ENCODE measurements at regions not wholly inside any gene's neighbourhood (a gene's known extent, or its start where the extent isn't known, plus 50 kb on each side); places are given as distances from the start of the nearest gene placed in this dataset.

- TF ChIP-seq ZNF585B (tag by site-specific recombination; IDR thresholded peaks at IDR 0.05), result no peak
- no peak for TF ChIP-seq ZNF324 (tag by site-specific recombination; IDR thresholded peaks at IDR 0.05)
- TF ChIP-seq ZNF776 (tag by site-specific recombination; IDR thresholded peaks at IDR 0.05; ENCODE audit: borderline replicate concordance), result no peak
- no peak for TF ChIP-seq ZNF777 (tag by site-specific recombination; IDR thresholded peaks at IDR 0.05; ENCODE audit: borderline replicate concordance)
These were observed 57.8 kb upstream of the ITM2B start (continued) for GRCh38 chr13:48175185-48175584.

DNA sequence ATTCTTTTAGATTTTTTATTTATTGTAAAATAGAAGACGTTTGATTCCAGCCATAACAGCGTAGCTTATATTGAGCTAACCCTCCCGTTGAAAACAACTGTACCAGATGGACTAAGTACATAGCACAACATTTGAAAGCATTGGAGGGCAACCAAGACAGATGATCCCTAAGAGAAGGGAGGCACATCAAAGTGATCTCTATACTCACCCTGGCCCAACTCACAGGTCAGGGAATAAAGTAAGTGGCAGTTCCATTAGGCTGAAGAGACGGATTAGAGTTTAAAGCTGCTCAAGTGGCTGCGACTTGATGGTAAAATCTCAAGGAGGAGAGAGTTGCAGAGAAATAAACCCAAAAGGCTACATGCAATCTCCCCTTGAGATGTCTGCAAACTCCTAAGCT, 65.1 kb upstream of the ITM2B start:
- TF ChIP-seq ZNF549 (tag by site-specific recombination; IDR thresholded peaks at IDR 0.05), result no peak
- TF ChIP-seq ZSCAN16 (tag by site-specific recombination; IDR thresholded peaks at IDR 0.05), result no peak
- no peak overlapping the region for H3K4me3 ChIP-seq (ENCODE audit: low read depth, low read length)
- ChIA-PET POLR2A (no interaction called here), CTCF (interaction anchor here (0.6 to 1.6 kb wide), 4 partner anchors 17 to 130 kb away, joined by 3 to 6 read pairs (median 4); partner anchors contain the start of gene NUDT15)
- no peaks in the 10 kb centered on the region for H3K9me3 ChIP-seq (ENCODE audit: control insufficient read depth, insufficient read depth, low read depth, low read length)
- no peaks in the 10 kb centered on the region for H3K4me1 ChIP-seq (ENCODE audit: control insufficient read depth, insufficient read depth, low read length)
- no peaks in the 10 kb centered on the region for H3K36me3 ChIP-seq (ENCODE audit: control insufficient read depth in 2 of 2, insufficient read depth in 1 of 2, low read length in 2 of 2)
- H3K27ac ChIP-seq (ENCODE audit: extremely low read depth, low read depth, low read length), result no peak overlapping the region

DNA sequence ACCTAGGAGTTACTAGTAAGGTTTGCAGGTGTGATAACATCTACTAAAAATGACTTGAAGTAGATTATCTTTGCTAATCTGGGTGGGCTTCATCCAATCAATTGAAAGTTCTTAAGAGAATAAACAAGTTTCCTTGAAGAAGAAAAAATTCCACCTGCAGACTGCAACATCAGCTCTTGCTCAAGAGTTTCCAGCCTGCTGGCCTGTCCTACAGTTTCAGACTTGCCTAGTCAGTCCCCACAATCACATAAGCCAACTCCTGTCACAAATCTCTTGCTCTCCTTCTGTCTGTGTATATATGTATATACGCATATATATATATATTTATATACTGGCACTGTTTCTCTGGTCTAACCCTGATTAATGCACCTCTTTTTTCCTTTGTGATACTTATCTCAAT, 67.3 kb upstream of the ITM2B start:
- no peak overlapping the region for H3K27ac ChIP-seq (ENCODE audit: extremely low read depth, low read depth, low read length)
- no peaks in the 10 kb centered on the region for H3K4me1 ChIP-seq (ENCODE audit: control insufficient read depth, insufficient read depth, low read length)
- POLR2A ChIA-PET, result no interaction called here
- CTCF ChIA-PET, result no interaction called here
- TF ChIP-seq ZNF624 (tag by site-specific recombination; IDR thresholded peaks at IDR 0.05) (no peak), ZNF561 (tag by site-specific recombination; IDR thresholded peaks at IDR 0.05; ENCODE audit: borderline replicate concordance) (no peak), ZNF426 (tag by site-specific recombination; IDR thresholded peaks at IDR 0.05) (no peak), ELK4 (IDR thresholded peaks at IDR 0.05; ENCODE audit: borderline replicate concordance, low read depth, low read length) (no peak), ZBTB48 (tag by site-specific recombination; IDR thresholded peaks at IDR 0.05) (no peak), ZNF24 (tag by site-specific recombination; IDR thresholded peaks at IDR 0.05) (no peak), ZNF548 (tag by site-specific recombination; IDR thresholded peaks at IDR 0.05) (no peak), ZFP41 (tag by site-specific recombination; IDR thresholded peaks at IDR 0.05; ENCODE audit: borderline replicate concordance) (no peak), ZNF239 (tag by site-specific recombination; IDR thresholded peaks at IDR 0.05) (no peak), ZNF558 (tag by site-specific recombination; IDR thresholded peaks at IDR 0.05) (no peak), ZNF2 (tag by site-specific recombination; IDR thresholded peaks at IDR 0.05) (no peak), SP7 (tag by site-specific recombination; IDR thresholded peaks at IDR 0.05) (no peak)
- no peak overlapping the region for H3K4me3 ChIP-seq (ENCODE audit: low read depth, low read length)
- H3K9me3 ChIP-seq (ENCODE audit: control insufficient read depth, insufficient read depth, low read depth, low read length), result no peaks in the 10 kb centered on the region
- no peaks in the 10 kb centered on the region for H3K36me3 ChIP-seq (ENCODE audit: control insufficient read depth in 2 of 2, insufficient read depth in 1 of 2, low read length in 2 of 2)

DNA sequence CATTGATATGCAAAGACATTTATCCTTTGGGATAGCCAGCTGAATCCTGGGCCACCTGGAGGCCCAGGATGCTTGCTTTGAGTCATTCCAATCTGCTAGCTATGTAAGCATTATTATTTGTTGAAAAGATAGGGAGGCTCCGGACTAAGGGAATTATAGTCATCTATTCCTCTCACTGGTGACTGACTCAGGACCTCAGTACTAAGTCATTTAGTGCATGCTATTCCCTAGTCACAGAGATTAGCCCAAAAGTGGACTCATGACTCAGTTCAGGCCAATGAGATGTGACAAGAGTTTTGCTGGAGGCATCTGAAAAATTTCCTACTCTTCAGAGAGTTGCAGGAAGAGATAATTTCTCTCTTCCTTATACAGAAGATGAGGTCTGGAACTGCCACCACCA, 67.9 kb upstream of the ITM2B start:
- no peak overlapping the region for H3K27ac ChIP-seq (ENCODE audit: extremely low read depth, low read depth, low read length)
- no peaks in the 10 kb centered on the region for H3K36me3 ChIP-seq (ENCODE audit: control insufficient read depth in 2 of 2, insufficient read depth in 1 of 2, low read length in 2 of 2)
- no peaks in the 10 kb centered on the region for H3K4me1 ChIP-seq (ENCODE audit: control insufficient read depth, insufficient read depth, low read length)
- CTCF ChIA-PET, result no interaction called here
- TF ChIP-seq ZNF157 (tag by site-specific recombination; IDR thresholded peaks at IDR 0.05) (no peak), ZNF202 (tag by site-specific recombination; IDR thresholded peaks at IDR 0.05; ENCODE audit: borderline replicate concordance) (no peak), ZNF555 (tag by site-specific recombination; conservative IDR thresholded peaks at IDR 0.05) (no peak), ZNF670 (tag by site-specific recombination; IDR thresholded peaks at IDR 0.05; ENCODE audit: low read depth) (no peak), ZNF645 (tag by site-specific recombination; IDR thresholded peaks at IDR 0.05) (no peak), REPIN1 (tag by site-specific recombination; IDR thresholded peaks at IDR 0.05; ENCODE audit: low read depth) (no peak), KLF9 (tag by site-specific recombination; IDR thresholded peaks at IDR 0.05; ENCODE audit: low read depth) (no peak)
- TF ChIP-seq, protein P1, sequence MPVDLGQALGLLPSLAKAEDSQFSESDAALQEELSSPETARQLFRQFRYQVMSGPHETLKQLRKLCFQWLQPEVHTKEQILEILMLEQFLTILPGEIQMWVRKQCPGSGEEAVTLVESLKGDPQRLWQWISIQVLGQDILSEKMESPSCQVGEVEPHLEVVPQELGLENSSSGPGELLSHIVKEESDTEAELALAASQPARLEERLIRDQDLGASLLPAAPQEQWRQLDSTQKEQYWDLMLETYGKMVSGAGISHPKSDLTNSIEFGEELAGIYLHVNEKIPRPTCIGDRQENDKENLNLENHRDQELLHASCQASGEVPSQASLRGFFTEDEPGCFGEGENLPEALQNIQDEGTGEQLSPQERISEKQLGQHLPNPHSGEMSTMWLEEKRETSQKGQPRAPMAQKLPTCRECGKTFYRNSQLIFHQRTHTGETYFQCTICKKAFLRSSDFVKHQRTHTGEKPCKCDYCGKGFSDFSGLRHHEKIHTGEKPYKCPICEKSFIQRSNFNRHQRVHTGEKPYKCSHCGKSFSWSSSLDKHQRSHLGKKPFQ (tag by site-specific recombination; IDR thresholded peaks at IDR 0.05), result no peak
- H3K4me3 ChIP-seq (ENCODE audit: low read depth, low read length), result no peak overlapping the region
- POLR2A ChIA-PET, result no interaction called here
- no peaks in the 10 kb centered on the region for H3K9me3 ChIP-seq (ENCODE audit: control insufficient read depth, insufficient read depth, low read depth, low read length)

All from HEK293 (cell line).